ENCODE measurements at regions not wholly inside any gene's neighbourhood (a gene's known extent, or its start where the extent isn't known, plus 50 kb on each side); places are given as distances from the start of the nearest gene placed in this dataset.

- no peak overlapping the region for H3K18ac ChIP-seq (ENCODE audit: extremely low read depth, low read length)
- no peak overlapping the region for H4K5ac ChIP-seq (ENCODE audit: insufficient read length, low read depth, low read length)
- no peak overlapping the region for H3K9ac ChIP-seq (replicated peaks in 1 of 4; ENCODE audit: extremely low read depth in 1 of 4, low read depth in 3 of 4, low read length in 3 of 4)
- no peak overlapping the region for H2BK15ac ChIP-seq (ENCODE audit: low read length)
- H2BK120ac ChIP-seq (replicated peaks; ENCODE audit: low read depth, low read length): no peak overlapping the region
- no peak overlapping the region for H3K4me2 ChIP-seq (ENCODE audit: insufficient read depth in 1 of 2, low read depth in 2 of 2, low read length in 2 of 2)
- no peaks in the 10 kb centered on the region for H3K27me3 ChIP-seq (replicated peaks in 1 of 4; ENCODE audit: control insufficient read depth in 3 of 4, extremely low read depth in 1 of 4, insufficient read depth in 3 of 4, low read length in 3 of 4)
- ChIA-PET POLR2A (ENCODE audit: partially characterized antibody) (no interaction called here), CTCF (ENCODE audit: partially characterized antibody) (no interaction called here)
- no peak overlapping the region for H2BK5ac ChIP-seq (ENCODE audit: low read depth, low read length)
- TF ChIP-seq RXRA (IDR thresholded peaks at IDR 0.05; ENCODE audit: insufficient read depth, low read depth, low read length): no peak
- TF ChIP-seq MAX (IDR thresholded peaks at IDR 0.05): no peak
- TF ChIP-seq TEAD4 (IDR thresholded peaks at IDR 0.05; ENCODE audit: low read depth, low read length): no peak
- TF ChIP-seq GABPA (IDR thresholded peaks at IDR 0.05; ENCODE audit: borderline replicate concordance, insufficient read depth, low read length): no peak
- no peak for TF ChIP-seq POLR2AphosphoS5 (IDR thresholded peaks at IDR 0.05; ENCODE audit: low read depth, low read length)
- no peak for TF ChIP-seq CEBPB (IDR thresholded peaks at IDR 0.05; ENCODE audit: low read depth, low read length)
- no peak for TF ChIP-seq CHD2 (IDR thresholded peaks at IDR 0.05; ENCODE audit: low read length)
- no peak for TF ChIP-seq SIRT6 (IDR thresholded peaks at IDR 0.05; ENCODE audit: low read length)
- TF ChIP-seq SIN3A (conservative IDR thresholded peaks at IDR 0.05 in 1 of 2, IDR thresholded peaks at IDR 0.05 in 1 of 2; ENCODE audit: low read depth in 1 of 2, low read length in 2 of 2): no peak
- no peak for TF ChIP-seq HDAC2 (IDR thresholded peaks at IDR 0.05; ENCODE audit: borderline replicate concordance in 1 of 2, low read depth in 2 of 2, low read length in 2 of 2)
- TF ChIP-seq POLR2A (IDR thresholded peaks at IDR 0.05; ENCODE audit: control extremely low read depth in 1 of 2, low read depth in 2 of 2, low read length in 2 of 2): no peak
- TF ChIP-seq SP2 (IDR thresholded peaks at IDR 0.05; ENCODE audit: low read length): no peak
- TF ChIP-seq JUN (IDR thresholded peaks at IDR 0.05; ENCODE audit: low read depth, low read length): no peak
- H3K27ac ChIP-seq (ENCODE audit: low read depth, low read length): no peak overlapping the region
- no peaks in the 10 kb centered on the region for H3K23me2 ChIP-seq (ENCODE audit: low read depth, low read length)
- no peak overlapping the region for H2BK12ac ChIP-seq (ENCODE audit: low read depth, low read length)
- H2AFZ ChIP-seq (ENCODE audit: low read length): no peak overlapping the region
- no peak overlapping the region for H3K4ac ChIP-seq (replicated peaks; ENCODE audit: insufficient read length, low read depth, low read length)
- no peak overlapping the region for H3K14ac ChIP-seq (ENCODE audit: insufficient read length)
- no peaks in the 10 kb centered on the region for H3K9me3 ChIP-seq (ENCODE audit: insufficient read depth in 2 of 2, low read depth in 1 of 2, low read length in 1 of 2)
- H3K4me1 ChIP-seq (replicated peaks in 1 of 4; ENCODE audit: control insufficient read depth in 3 of 4, insufficient read depth in 4 of 4, low read length in 3 of 4): no peaks in the 10 kb centered on the region
- H3K4me3 ChIP-seq (ENCODE audit: extremely low read depth in 1 of 4, insufficient read depth in 2 of 4, low read depth in 3 of 4, low read length in 4 of 4): no peak overlapping the region
- H3K79me1 ChIP-seq (ENCODE audit: low read depth, low read length): no peaks in the 10 kb centered on the region
- H3K56ac ChIP-seq (replicated peaks; ENCODE audit: insufficient read length, low read depth, low read length): no peak overlapping the region
- no peak overlapping the region for H2BK20ac ChIP-seq (ENCODE audit: low read length)
- H3K79me2 ChIP-seq (ENCODE audit: control insufficient read depth in 1 of 2, insufficient read depth in 2 of 2, low read length in 2 of 2): no peaks in the 10 kb centered on the region
- no peaks in the 10 kb centered on the region for H4K20me1 ChIP-seq (replicated peaks in 1 of 2; ENCODE audit: control insufficient read depth in 1 of 2, insufficient read depth in 2 of 2, low read length in 2 of 2)
- H4K91ac ChIP-seq (replicated peaks; ENCODE audit: insufficient read length, low read length): no peak overlapping the region
- no peak for DNase-seq (ENCODE audit: low read depth in 1 of 2, low spot score in 2 of 2)
- no peak overlapping the region for H4K8ac ChIP-seq (ENCODE audit: extremely low read depth, insufficient read depth, low read length)
- no peak for FAIRE-seq
- H3K23ac ChIP-seq (ENCODE audit: insufficient read length): no peak overlapping the region
- 95% methylated on average over 1 of the region's 1 CpG; no CpG with 5 or more reads in 1 of the 2 experiments for WGBS, 2 experiments (ENCODE audit: extremely low coverage in 1 of 2, insufficient coverage in 1 of 2, insufficient read length in 1 of 2, insufficient replicate concordance in 2 of 2, low coverage in 1 of 2, low lambda C conversion rate in 2 of 2, missing lambda C conversion rate in 1 of 2)
- no peaks in the 10 kb centered on the region for H3K36me3 ChIP-seq (ENCODE audit: control insufficient read depth in 2 of 4, insufficient read depth in 4 of 4, low read length in 3 of 4)
- no peak overlapping the region for H2AK5ac ChIP-seq (ENCODE audit: low read depth, low read length)
These were observed 1442.2 kb upstream of the ALCAM start for GRCh38 chr3:103924544-103924943.
